Activated CD4-positive, alpha-beta T cell treated with anti-CD3 and anti-CD28 coated beads, Interleukin-2, amount 10 ng/mL, durations not matched to agents 7 days and 5 days (primary cell): ENCODE measurements at regions not wholly inside any gene's neighbourhood (a gene's known extent, or its start where the extent isn't known, plus 50 kb on each side); places are given as distances from the start of the nearest gene placed in this dataset.
"Not testable (repeated sequence)": the region's sequence is repeated elsewhere in the genome, so short reads cannot be mapped to it uniquely, and the experiment has no call there.

Experiments
- CTCF ChIA-PET: fragments of 350-600 bp; sonication (Branson Sonifier 250); formaldehyde crosslinking; loops from one replicate; lab custom pipeline; 2021; ENCODE audit warnings: antibody characterized with exemption; lab: Charles Lee
- POLR2A ChIA-PET: fragments of 350-600 bp; sonication (Branson Sonifier 250); formaldehyde crosslinking; loops from one replicate; lab custom pipeline; 2021; ENCODE audit warnings: antibody characterized with exemption; lab: Charles Lee
- DNase-seq: peaks from one replicate; pipeline ENCODE4 v3.0.0-alpha.2; 2020
- H3K27ac Mint-ChIP-seq: one replicate; pipeline ENCODE4 v1.8.0; 2021; ENCODE audit warnings: mild to moderate bottlenecking, moderate library complexity, mixed read lengths
- H3K27me3 Mint-ChIP-seq: one replicate; pipeline ENCODE4 v1.8.0; 2021; ENCODE audit warnings: mixed read lengths
- H3K36me3 Mint-ChIP-seq: one replicate; pipeline ENCODE4 v1.8.0; 2021; ENCODE audit warnings: low read depth, mixed read lengths
- H3K4me1 Mint-ChIP-seq: one replicate; pipeline ENCODE4 v1.8.0; 2021; ENCODE audit warnings: mixed read lengths
- H3K4me3 Mint-ChIP-seq: one replicate; pipeline ENCODE4 v1.8.0; 2021; ENCODE audit warnings: mild to moderate bottlenecking, moderate library complexity, mixed read lengths
- H3K9me3 Mint-ChIP-seq: one replicate; pipeline ENCODE4 v1.8.0; 2021; ENCODE audit warnings: mixed read lengths

DNA sequence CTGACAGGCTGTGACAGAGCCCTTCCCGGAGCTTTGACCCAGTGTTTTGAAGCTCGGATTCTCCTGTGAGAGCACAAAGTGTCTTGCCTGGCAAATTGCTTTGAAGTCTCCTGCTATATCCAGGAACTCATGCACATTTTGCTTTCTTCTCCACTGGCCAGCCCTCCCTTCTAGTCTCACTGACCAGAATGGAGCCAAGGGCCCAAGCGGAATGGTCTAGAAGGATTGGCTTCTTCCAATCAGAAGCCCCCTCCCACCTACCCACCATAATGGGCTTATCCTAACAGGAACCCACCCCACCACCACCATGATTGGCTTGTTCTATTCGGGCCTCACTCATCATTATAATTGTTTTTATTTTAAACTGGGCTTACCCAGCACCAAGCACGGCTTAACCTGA, 130.1 kb downstream of the PXDC1 start:
- Mint-ChIP-seq H3K27ac (no peak overlapping the region), H3K9me3 (no peaks in the 10 kb centered on the region), H3K4me1 (no peaks in the 10 kb centered on the region), H3K4me3 (no peak overlapping the region), H3K36me3 (no peaks in the 10 kb centered on the region), H3K27me3 (peaks cover 3% of the 10 kb centered on the region)
- DNase-seq, result no peak
- ChIA-PET CTCF (no interaction called here), POLR2A (no interaction called here)

DNA sequence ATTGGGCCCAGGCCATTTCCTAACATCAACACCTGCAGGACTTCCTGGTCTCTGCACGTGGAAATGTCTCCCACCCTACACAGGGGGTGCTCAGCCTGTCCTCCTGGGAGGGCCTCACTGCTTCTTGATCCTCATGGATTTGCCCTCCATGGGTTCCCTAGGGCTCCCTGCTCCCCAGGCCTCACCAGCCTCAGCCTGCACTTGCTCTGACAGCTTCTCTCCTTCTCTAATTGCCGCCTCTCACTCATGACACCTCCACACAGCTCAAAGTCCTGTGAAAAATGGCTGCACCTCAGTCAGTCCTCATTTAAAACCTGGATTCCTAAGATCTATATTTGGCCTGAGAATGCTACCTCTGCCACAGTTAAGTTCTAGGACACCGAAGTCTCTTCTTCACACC, 130.6 kb downstream of the PXDC1 start:
- CTCF ChIA-PET, result no interaction called here
- Mint-ChIP-seq H3K4me3 (no peak overlapping the region), H3K36me3 (no peaks in the 10 kb centered on the region), H3K27ac (no peak overlapping the region), H3K4me1 (no peaks in the 10 kb centered on the region), H3K27me3 (peaks cover 3% of the 10 kb centered on the region), H3K9me3 (no peaks in the 10 kb centered on the region)
- POLR2A ChIA-PET, result no interaction called here
- DNase-seq, result no peak

DNA sequence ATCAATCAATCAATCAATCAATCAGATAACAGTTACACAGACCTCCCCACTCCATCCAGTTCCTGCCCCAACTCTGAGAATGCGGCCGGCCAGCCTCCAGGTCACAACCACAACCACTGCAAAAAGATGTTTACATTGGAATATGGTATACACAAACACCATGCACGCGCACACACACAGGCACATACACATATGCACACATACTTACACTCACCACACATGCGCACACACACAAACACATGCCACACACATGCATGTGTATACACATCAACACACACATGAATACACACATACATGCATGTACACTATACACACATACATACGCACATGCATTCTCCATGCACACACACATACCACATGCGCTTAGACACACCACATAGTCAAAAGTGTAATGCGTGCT, 131.1 kb downstream of the PXDC1 start:
- no peaks in the 10 kb centered on the region for H3K4me1 Mint-ChIP-seq
- H3K27ac Mint-ChIP-seq, result no peak overlapping the region
- DNase-seq, result no peak
- no peaks in the 10 kb centered on the region for H3K36me3 Mint-ChIP-seq
- H3K4me3 Mint-ChIP-seq, result no peak overlapping the region
- ChIA-PET CTCF (no interaction called here), POLR2A (no interaction called here)
- no peaks in the 10 kb centered on the region for H3K9me3 Mint-ChIP-seq
- H3K27me3 Mint-ChIP-seq, result peaks cover 3% of the 10 kb centered on the region

- peaks cover 3% of the 10 kb centered on the region for H3K27me3 Mint-ChIP-seq
- H3K9me3 Mint-ChIP-seq, result no peaks in the 10 kb centered on the region
- CTCF ChIA-PET, result no interaction called here
- no peak overlapping the region for H3K4me3 Mint-ChIP-seq
- no peaks in the 10 kb centered on the region for H3K36me3 Mint-ChIP-seq
- POLR2A ChIA-PET, result no interaction called here
- no peak for DNase-seq
- no peaks in the 10 kb centered on the region for H3K4me1 Mint-ChIP-seq
- H3K27ac Mint-ChIP-seq, result no peak overlapping the region
These were observed 131.7 kb downstream of the PXDC1 start for GRCh38 chr6:3619800-3620199.

DNA sequence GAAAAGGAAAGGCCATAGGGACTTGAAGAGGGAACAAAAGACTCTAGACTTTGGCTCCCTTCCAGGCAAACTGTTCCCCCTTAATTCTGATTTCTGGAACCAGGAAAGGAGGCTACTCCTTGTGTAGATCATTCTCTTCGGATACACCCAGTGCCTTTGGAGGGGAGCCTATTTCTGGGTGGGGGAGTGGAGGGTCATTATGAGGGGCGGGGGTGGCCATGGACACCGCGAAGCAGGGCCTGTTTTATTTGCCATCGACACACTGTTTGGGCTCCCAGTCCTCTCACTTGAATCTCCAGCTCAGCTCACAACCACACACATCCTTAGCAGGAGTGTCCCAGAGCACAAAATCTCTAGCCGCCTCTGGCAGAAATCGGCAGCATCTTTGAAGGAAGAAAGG, 132.3 kb downstream of the PXDC1 start:
- DNase-seq, result no peak
- H3K27me3 Mint-ChIP-seq, result peaks cover 3% of the 10 kb centered on the region
- no peaks in the 10 kb centered on the region for H3K36me3 Mint-ChIP-seq
- POLR2A ChIA-PET, result no interaction called here
- H3K9me3 Mint-ChIP-seq, result no peaks in the 10 kb centered on the region
- H3K27ac Mint-ChIP-seq, result no peak overlapping the region
- CTCF ChIA-PET, result no interaction called here
- H3K4me3 Mint-ChIP-seq, result no peak overlapping the region
- no peaks in the 10 kb centered on the region for H3K4me1 Mint-ChIP-seq

- DNase-seq, result no peak
- H3K4me1 Mint-ChIP-seq, result no peaks in the 10 kb centered on the region
- CTCF ChIA-PET, result no interaction called here
- H3K4me3 Mint-ChIP-seq, result no peak overlapping the region
- H3K9me3 Mint-ChIP-seq, result no peaks in the 10 kb centered on the region
- no peaks in the 10 kb centered on the region for H3K36me3 Mint-ChIP-seq
- POLR2A ChIA-PET, result no interaction called here
- peaks cover 5% of the 10 kb centered on the region for H3K27me3 Mint-ChIP-seq
- H3K27ac Mint-ChIP-seq, result no peak overlapping the region
These were observed 132.9 kb downstream of the PXDC1 start for GRCh38 chr6:3618642-3619041.

- Mint-ChIP-seq H3K36me3 (no peaks in the 10 kb centered on the region), H3K4me3 (no peak overlapping the region), H3K27ac (no peak overlapping the region), H3K4me1 (no peaks in the 10 kb centered on the region), H3K9me3 (no peaks in the 10 kb centered on the region), H3K27me3 (peaks cover 3% of the 10 kb centered on the region)
- ChIA-PET CTCF (no interaction called here), POLR2A (no interaction called here)
- no peak for DNase-seq
These were observed 133.7 kb downstream of the PXDC1 start for GRCh38 chr6:3617681-3618311.

- no peak overlapping the region for H3K4me3 Mint-ChIP-seq
- DNase-seq, result no peak
- H3K27me3 Mint-ChIP-seq, result peaks cover 3% of the 10 kb centered on the region
- no peaks in the 10 kb centered on the region for H3K9me3 Mint-ChIP-seq
- no peak overlapping the region for H3K27ac Mint-ChIP-seq
- no peaks in the 10 kb centered on the region for H3K4me1 Mint-ChIP-seq
- H3K36me3 Mint-ChIP-seq, result no peaks in the 10 kb centered on the region
- ChIA-PET CTCF (no interaction called here), POLR2A (no interaction called here)
These were observed 134.3 kb downstream of the PXDC1 start for GRCh38 chr6:3617192-3617631.

- H3K27me3 Mint-ChIP-seq, result peaks cover 3% of the 10 kb centered on the region
- DNase-seq, result no peak
- ChIA-PET POLR2A (no interaction called here), CTCF (no interaction called here)
- no peaks in the 10 kb centered on the region for H3K36me3 Mint-ChIP-seq
- no peaks in the 10 kb centered on the region for H3K4me1 Mint-ChIP-seq
- no peak overlapping the region for H3K4me3 Mint-ChIP-seq
- H3K27ac Mint-ChIP-seq, result no peak overlapping the region
- no peaks in the 10 kb centered on the region for H3K9me3 Mint-ChIP-seq
These were observed 134.8 kb downstream of the PXDC1 start for GRCh38 chr6:3616565-3617176.

DNA sequence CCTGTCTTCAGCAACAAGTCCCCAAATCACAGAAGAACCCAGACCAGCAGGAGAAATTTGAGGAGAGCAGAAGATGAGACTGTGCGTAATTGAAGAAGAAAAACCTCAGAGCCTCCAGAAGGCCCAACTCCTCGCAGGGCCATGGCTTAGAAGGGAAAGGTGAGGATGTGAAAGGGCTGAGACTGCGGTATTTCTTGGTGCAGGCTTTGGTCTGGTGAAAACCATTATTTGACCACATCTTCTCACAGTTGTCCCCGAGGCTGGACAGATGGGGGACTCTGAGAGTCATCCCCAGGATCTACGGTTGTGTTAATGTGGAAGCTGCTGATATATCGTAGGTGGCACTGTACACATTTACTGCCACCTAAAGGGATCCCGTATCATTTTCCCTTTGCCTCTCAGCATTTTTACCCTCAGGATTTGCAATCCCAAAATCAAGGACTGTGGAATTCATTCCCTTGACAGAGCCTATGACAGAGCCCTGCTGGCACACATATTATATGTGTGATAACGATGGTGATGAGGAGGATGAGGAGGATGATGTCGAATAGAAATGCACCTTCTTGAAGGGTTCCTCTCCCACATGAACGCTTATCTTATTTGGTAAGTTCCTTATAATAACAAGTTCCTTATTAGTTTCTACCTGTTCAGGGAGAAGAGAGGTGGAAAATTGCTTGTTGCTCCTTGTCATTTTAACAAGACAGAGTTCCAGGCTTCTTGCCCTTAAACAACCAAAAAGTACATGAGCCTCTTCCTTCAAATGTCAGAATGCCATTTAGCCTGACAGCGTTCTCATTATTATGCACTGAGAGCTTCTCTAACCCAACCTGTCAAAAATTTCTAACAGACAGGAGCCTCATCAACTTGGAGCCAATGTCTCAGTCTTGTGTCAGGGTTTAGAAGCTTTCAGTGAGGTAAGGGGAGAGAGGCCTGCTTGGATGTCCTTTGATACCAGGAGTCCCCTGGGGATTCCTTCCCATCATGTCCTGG, 135.8 kb downstream of the PXDC1 start:
- DNase-seq, result no peak
- H3K27ac Mint-ChIP-seq, result no peak overlapping the region
- no peaks in the 10 kb centered on the region for H3K4me1 Mint-ChIP-seq
- H3K27me3 Mint-ChIP-seq, result peaks cover 3% of the 10 kb centered on the region
- H3K36me3 Mint-ChIP-seq, result no peaks in the 10 kb centered on the region
- no peaks in the 10 kb centered on the region for H3K9me3 Mint-ChIP-seq
- no peak overlapping the region for H3K4me3 Mint-ChIP-seq
- ChIA-PET CTCF (no interaction called here), POLR2A (no interaction called here)

GRCh38 chr6:3614918-3615317, 136.6 kb downstream of the PXDC1 start:
- H3K36me3 Mint-ChIP-seq, result no peaks in the 10 kb centered on the region
- no peaks in the 10 kb centered on the region for H3K4me1 Mint-ChIP-seq
- ChIA-PET POLR2A (no interaction called here), CTCF (no interaction called here)
- H3K27ac Mint-ChIP-seq, result no peak overlapping the region
- H3K4me3 Mint-ChIP-seq, result no peak overlapping the region
- H3K9me3 Mint-ChIP-seq, result no peaks in the 10 kb centered on the region
- DNase-seq, result no peak
- H3K27me3 Mint-ChIP-seq, result peaks cover 3% of the 10 kb centered on the region

DNA sequence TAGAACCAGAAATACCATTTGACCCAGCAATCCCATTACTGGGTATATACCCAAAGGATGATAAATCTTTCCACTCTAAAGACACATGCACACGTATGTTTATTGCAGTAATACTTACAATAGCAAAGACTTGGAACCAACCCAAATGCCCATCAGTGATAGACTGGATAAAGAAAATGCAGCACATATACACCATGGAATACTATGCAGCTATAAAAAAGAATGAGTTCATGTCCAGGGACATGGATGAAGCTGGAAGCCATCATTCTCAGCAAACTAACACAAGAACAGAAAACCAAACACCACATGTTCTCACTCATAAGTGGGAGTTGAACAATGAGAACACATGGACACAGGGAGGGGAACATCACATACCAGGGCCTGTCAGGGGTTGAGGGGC, 137.9 kb downstream of the PXDC1 start:
- H3K9me3 Mint-ChIP-seq, H3K4me1 Mint-ChIP-seq, H3K36me3 Mint-ChIP-seq, H3K4me3 Mint-ChIP-seq, DNase-seq, CTCF ChIA-PET, POLR2A ChIA-PET, H3K27me3 Mint-ChIP-seq, H3K27ac Mint-ChIP-seq: not testable (repeated sequence)

DNA sequence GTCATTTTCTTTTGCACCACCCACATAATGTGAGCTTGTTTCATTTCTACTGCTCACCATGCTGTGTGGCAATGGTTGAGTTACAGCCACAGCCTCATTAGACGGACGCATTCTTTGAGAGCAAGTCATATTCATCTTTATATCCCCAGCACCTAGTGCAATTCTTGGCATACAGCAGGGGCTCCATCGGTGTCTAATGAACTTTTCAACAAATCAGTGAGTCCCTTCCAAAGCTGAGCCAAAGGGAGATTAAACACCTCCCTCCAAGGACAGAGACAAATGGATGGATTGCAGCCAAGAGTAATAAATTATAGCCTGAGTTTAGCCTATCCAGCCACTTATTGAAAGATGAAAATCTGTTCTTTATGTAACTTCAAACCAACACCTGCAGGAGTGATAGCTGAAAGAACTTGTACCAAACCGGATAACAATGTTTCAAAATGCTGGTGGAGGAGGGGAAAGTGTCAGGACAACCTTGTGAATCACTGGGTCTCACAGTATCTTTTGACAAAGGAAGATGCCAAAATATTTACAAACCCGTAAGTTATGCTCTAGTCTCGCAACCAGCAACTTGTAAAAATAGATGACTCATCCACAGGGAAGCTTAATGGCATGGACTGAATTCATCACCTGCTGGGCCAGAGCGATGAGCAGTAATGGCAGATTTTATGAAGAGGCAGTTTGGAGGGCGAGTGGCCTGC, 139.0 kb downstream of the PXDC1 start:
- DNase-seq, result no peak
- CTCF ChIA-PET, result no interaction called here
- no peaks in the 10 kb centered on the region for H3K4me1 Mint-ChIP-seq

More for the DNA sequence above, 139.0 kb downstream of the PXDC1 start:
- no peaks in the 10 kb centered on the region for H3K9me3 Mint-ChIP-seq
- H3K27ac Mint-ChIP-seq, result no peak overlapping the region
- peaks cover 3% of the 10 kb centered on the region for H3K27me3 Mint-ChIP-seq
- H3K36me3 Mint-ChIP-seq, result no peaks in the 10 kb centered on the region
- POLR2A ChIA-PET, result no interaction called here
- H3K4me3 Mint-ChIP-seq, result no peak overlapping the region
